ENCODE measurements at regions not wholly inside any gene's neighbourhood (a gene's known extent, or its start where the extent isn't known, plus 50 kb on each side); places are given as distances from the start of the nearest gene placed in this dataset.

GRCh38 chr3:144652573-144652972 lies 681.0 kb downstream of the DIPK2A start:
- TF ChIP-seq, protein P1, sequence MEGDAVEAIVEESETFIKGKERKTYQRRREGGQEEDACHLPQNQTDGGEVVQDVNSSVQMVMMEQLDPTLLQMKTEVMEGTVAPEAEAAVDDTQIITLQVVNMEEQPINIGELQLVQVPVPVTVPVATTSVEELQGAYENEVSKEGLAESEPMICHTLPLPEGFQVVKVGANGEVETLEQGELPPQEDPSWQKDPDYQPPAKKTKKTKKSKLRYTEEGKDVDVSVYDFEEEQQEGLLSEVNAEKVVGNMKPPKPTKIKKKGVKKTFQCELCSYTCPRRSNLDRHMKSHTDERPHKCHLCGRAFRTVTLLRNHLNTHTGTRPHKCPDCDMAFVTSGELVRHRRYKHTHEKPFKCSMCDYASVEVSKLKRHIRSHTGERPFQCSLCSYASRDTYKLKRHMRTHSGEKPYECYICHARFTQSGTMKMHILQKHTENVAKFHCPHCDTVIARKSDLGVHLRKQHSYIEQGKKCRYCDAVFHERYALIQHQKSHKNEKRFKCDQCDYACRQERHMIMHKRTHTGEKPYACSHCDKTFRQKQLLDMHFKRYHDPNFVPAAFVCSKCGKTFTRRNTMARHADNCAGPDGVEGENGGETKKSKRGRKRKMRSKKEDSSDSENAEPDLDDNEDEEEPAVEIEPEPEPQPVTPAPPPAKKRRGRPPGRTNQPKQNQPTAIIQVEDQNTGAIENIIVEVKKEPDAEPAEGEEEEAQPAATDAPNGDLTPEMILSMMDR (IDR thresholded peaks at IDR 0.05), result no peak
- no peak for TF ChIP-seq POLR2A (IDR thresholded peaks at IDR 0.05)
